PFSK-1 (cell line): ENCODE measurements at regions not wholly inside any gene's neighbourhood (a gene's known extent, or its start where the extent isn't known, plus 50 kb on each side); places are given as distances from the start of the nearest gene placed in this dataset.

Experiments
- FOXP2 ChIP-seq: optimal IDR thresholded peaks from 2 replicates; pipeline ENCODE3; 2011; ENCODE audit warnings: borderline replicate concordance, control low read depth, inconsistent platforms; ENCODE audit not compliant: insufficient read depth; ENCODE audit errors: extremely low read length, extremely low read depth
- POLR2AphosphoS5 ChIP-seq: IDR thresholded peaks from 2 replicates; pipeline ENCODE4 v1.6.1; 2012; ENCODE audit warnings: low read depth, mild to moderate bottlenecking, control low read depth, low read length, moderate library complexity
- REST ChIP-seq, 2 experiments: IDR thresholded peaks; 2 replicates each; pipeline versions ENCODE4 v1.6.1 to v1.8.0; 2011 to 2012; ENCODE audit warnings: low read depth in 2 of 2, low read length in 2 of 2, control low read depth in 1 of 2, inconsistent platforms in 1 of 2, mild to moderate bottlenecking in 1 of 2, moderate library complexity in 1 of 2; ENCODE audit not compliant: insufficient read depth in 1 of 2
- SIN3A ChIP-seq: IDR thresholded peaks from 2 replicates; pipeline ENCODE4 v1.6.1; 2012; ENCODE audit warnings: mild to moderate bottlenecking, low read length, moderate library complexity, borderline replicate concordance; ENCODE audit not compliant: insufficient read depth
- TAF1 ChIP-seq: IDR thresholded peaks from 2 replicates; pipeline ENCODE4 v1.6.1; 2012; ENCODE audit warnings: low read length, control low read depth, borderline replicate concordance; ENCODE audit not compliant: insufficient read depth

GRCh38 chr3:16124636-16125035, 49.8 kb upstream of the GALNT15 start:
- TF ChIP-seq POLR2AphosphoS5 (no peak), TAF1 (no peak), FOXP2 (no peak), REST (IDR thresholded peaks at IDR 0.05; ENCODE audit: insufficient read depth in 1 of 2, low read depth in 2 of 2, low read length in 2 of 2) (no peak), SIN3A (no peak)
